Adrenal gland (tissue), 9 donors: ENCODE measurements at regions not wholly inside any gene's neighbourhood (a gene's known extent, or its start where the extent isn't known, plus 50 kb on each side); places are given as distances from the start of the nearest gene placed in this dataset.

Experiments
- DNase-seq, 7 donors: peaks; one replicate each; pipeline ENCODE4 v3.0.0-alpha.2; 2019 to 2020
- H3K27ac ChIP-seq, 5 donors: fragments of 200-600 bp; sonication (generic) in 4 of 5; 1 replicate in 3 of 5; 2 replicates in 2 of 5; pipeline versions ENCODE4 v1.5.1 to v1.8.0; 2016 to 2020; ENCODE audit warnings: mild to moderate bottlenecking in 1 of 5
- H3K27me3 ChIP-seq: fragments of 200-600 bp; 2 replicates; pipeline ENCODE4 v1.8.0; 2021
- H3K36me3 ChIP-seq, 2 donors: fragments of 200-600 bp; replicated peaks in 1 of 2; 1 replicate in 1 of 2; 2 replicates in 1 of 2; pipeline versions ENCODE4 v1.5.1 to v1.8.0; 2018 to 2022
- H3K4me1 ChIP-seq, 2 donors: fragments of 200-600 bp; replicated peaks in 1 of 2; 1 replicate in 1 of 2; 2 replicates in 1 of 2; pipeline versions ENCODE4 v1.5.1 to v1.8.0; 2018 to 2021
- H3K4me3 ChIP-seq, 4 donors: fragments of 200-600 bp; sonication (generic) in 3 of 4; one replicate each; pipeline ENCODE4 v1.5.1; 2016 to 2018
- H3K9me3 ChIP-seq, 3 donors: fragments of 200-600 bp; sonication (generic) in 1 of 3; replicated peaks in 1 of 3; 1 replicate in 2 of 3; 2 replicates in 1 of 3; pipeline versions ENCODE4 v1.5.1 to v1.8.0; 2016 to 2021
- CTCF ChIP-seq, 6 experiments: fragments of 450-650 bp in 4 of 6; fragments of 200-600 bp in 2 of 6; sonication (generic) in 1 of 6; IDR thresholded peaks; 1 replicate in 5 of 6; 2 replicates in 1 of 6; pipeline versions ENCODE4 v1.5.1 to v1.8.0; 2016 to 2021; ENCODE audit warnings: antibody characterized with exemption in 6 of 6, mild to moderate bottlenecking in 2 of 6, moderate library complexity in 1 of 6
- POLR2A ChIP-seq, 2 donors: fragments of 450-650 bp; IDR thresholded peaks; one replicate each; pipeline ENCODE4 v1.6.1; 2017; ENCODE audit warnings: antibody characterized with exemption in 2 of 2, mild to moderate bottlenecking in 2 of 2, moderate library complexity in 1 of 2
- WGBS, 4 donors: extraction: QIAGEN DNeasy Blood & Tissue Kit in 2 of 4; methylation state at CpG; one replicate each; pipeline versions ENCODE4 v1.1.5 to v1.1.7; 2013 to 2017; 5-methylcytosine and 5-hydroxymethylcytosine counted together
- intact Hi-C, 2 donors: fragments of 100-400 bp; cut with DNase I; formaldehyde crosslinking; loops; one replicate each; pipeline versions ENCODE4 v1.14.1 to v1.15.0; 2022 to 2023
- donor health status: healthy with polysubstance abuse.
- donor health status: Bipolar disorder and iron deficiency.
- donor health status: DM: yes; HTN: yes; CAD: no.
- donor health status: DM: no; HTN: no; CAD: no.
- donor health status: DM: no; HTN: no; CAD: no.

GRCh38 chr3:22371036-22371435 is 620.0 kb upstream of the ZNF385D start:
- intact Hi-C loops, result no loop called here
- no peaks in the 10 kb centered on the region for H3K36me3 ChIP-seq
- H3K9me3 ChIP-seq, result no peaks in the 10 kb centered on the region
- no peak for DNase-seq
- TF ChIP-seq CTCF (IDR thresholded peaks at IDR 0.05), result no peak
- TF ChIP-seq POLR2A (IDR thresholded peaks at IDR 0.05), result no peak
- no peak overlapping the region for H3K27ac ChIP-seq
- no peaks in the 10 kb centered on the region for H3K27me3 ChIP-seq
- WGBS, 4 donors, result 74 to 90% (median 82%) methylated on average over 7 to 8 of the region's 8 CpGs
- no peak overlapping the region for H3K4me3 ChIP-seq
- no peaks in the 10 kb centered on the region for H3K4me1 ChIP-seq

DNA sequence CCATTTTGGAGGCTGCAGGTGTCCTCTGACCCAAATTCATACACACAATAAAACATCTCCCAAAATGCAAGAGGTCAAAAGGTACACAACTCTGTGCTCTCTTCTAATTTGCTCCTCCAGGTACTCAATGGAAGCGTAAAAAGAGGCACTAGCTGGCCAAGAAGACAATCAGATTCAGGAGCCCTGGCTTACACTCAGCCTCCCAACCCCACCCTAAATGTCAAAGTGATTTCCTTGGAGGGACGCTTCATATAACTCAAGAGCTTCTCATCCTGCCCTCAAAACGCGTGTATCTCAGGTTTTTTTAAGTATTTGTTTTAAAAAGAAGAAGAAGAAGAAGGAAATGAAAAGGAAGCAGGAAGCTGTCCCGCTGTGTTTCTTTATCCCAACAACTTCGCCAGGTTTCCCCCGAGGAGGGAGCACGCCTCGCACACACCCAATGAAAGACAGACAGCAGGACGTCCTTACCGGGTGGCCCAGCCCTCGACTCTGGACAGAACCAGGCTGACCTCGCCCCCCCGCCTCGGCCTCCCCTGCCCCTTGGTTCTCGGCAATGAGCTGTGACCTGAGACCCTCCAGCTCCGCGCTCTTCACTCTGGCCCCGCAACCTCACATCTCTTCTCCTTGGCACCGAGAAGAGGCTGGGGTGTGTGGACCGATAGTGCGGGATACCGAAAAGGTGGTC is 620.7 kb upstream of the ZNF385D start:
- TF ChIP-seq CTCF (IDR thresholded peaks at IDR 0.05) (no peak), POLR2A (IDR thresholded peaks at IDR 0.05) (no peak)
- Histone ChIP-seq H3K4me1 (no peaks in the 10 kb centered on the region), H3K9me3 (no peaks in the 10 kb centered on the region), H3K4me3 (peak overlapping the region in 1 of 4 donors; percentile 2), H3K27ac (peak overlapping the region in 1 of 5 donors; percentile 29), H3K27me3 (no peaks in the 10 kb centered on the region), H3K36me3 (no peaks in the 10 kb centered on the region)
- intact Hi-C loops, result no loop called here
- WGBS, 4 donors, result 4 to 9% (median 6%) methylated on average over 20 to 23 of the region's 23 CpGs
- no peak for DNase-seq

DNA sequence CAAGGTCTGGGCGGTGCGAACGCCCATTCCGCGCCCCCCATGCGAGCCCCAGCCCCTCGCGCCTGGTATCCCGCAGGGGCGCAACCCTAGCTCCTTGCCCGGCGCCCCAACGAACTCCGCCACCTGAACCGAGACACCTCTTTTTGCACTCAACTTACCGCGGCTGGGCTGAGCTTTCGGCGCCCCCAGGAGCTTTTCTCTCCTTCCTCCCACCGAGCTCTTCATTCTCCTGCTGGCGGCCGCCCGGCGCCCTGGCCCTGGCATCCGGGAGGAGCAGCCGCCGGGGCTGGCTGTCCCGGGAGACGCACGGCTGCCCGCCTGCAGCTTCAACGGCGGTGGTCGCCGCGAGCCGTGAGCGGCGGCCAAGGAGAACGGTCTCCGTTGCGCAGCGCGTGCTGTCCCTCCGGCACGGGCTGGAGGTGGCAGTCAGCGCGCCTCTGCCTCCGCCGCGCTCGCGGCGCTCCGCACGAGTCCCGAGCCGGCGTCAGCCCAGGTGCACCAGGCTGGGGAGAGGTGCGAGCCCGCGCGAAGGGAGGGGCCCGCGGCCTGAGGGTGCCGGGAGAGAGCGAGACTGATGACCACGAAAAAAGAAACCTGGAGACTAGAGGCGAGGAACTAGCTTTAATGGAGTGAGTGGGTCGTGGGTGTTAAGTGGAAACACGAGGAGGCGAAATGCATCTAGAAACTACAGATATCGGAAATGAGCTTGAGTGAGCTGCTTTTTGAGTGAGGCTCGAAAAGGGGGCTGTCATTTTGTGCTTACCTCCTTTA is 621.5 kb upstream of the ZNF385D start:
- intact Hi-C loops, result no loop called here
- no peaks in the 10 kb centered on the region for H3K36me3 ChIP-seq
- H3K27me3 ChIP-seq, result no peaks in the 10 kb centered on the region
- no peaks in the 10 kb centered on the region for H3K4me1 ChIP-seq
- H3K4me3 ChIP-seq, result peak overlapping the region in 1 of 4 donors; percentile 2
- H3K9me3 ChIP-seq, result no peaks in the 10 kb centered on the region
- H3K27ac ChIP-seq, result peak overlapping the region in 1 of 5 donors; percentile 29
- WGBS, 4 donors, result 1 to 3% (median 2%) methylated on average over 36 to 74 of the region's 74 CpGs
- DNase-seq, result no peak
- TF ChIP-seq POLR2A (IDR thresholded peaks at IDR 0.05) (no peak), CTCF (IDR thresholded peaks at IDR 0.05) (no peak)

GRCh38 chr3:22373182-22373581 is 622.2 kb upstream of the ZNF385D start:
- 79 to 87% (median 82%) methylated on average over 5 of the region's 5 CpGs for WGBS, 4 donors
- H3K36me3 ChIP-seq, result no peaks in the 10 kb centered on the region
- no peaks in the 10 kb centered on the region for H3K9me3 ChIP-seq
- TF ChIP-seq POLR2A (IDR thresholded peaks at IDR 0.05) (no peak), CTCF (IDR thresholded peaks at IDR 0.05) (no peak)
- no peak for DNase-seq
- intact Hi-C loops, result no loop called here
- H3K27ac ChIP-seq, result no peak overlapping the region
- no peak overlapping the region for H3K4me3 ChIP-seq
- no peaks in the 10 kb centered on the region for H3K27me3 ChIP-seq
- no peaks in the 10 kb centered on the region for H3K4me1 ChIP-seq
